SK-N-SH (cell line): ENCODE measurements at regions not wholly inside any gene's neighbourhood (a gene's known extent, or its start where the extent isn't known, plus 50 kb on each side); places are given as distances from the start of the nearest gene placed in this dataset.

ENCODE experiments used
- FOXJ3 ChIP-seq: sonication (generic); formaldehyde crosslinking; IDR thresholded peaks from 2 replicates; pipeline ENCODE4 v1.5.1; 2020; ENCODE audit warnings: mild to moderate bottlenecking, missing genetic modification reagents
- FOXM1 ChIP-seq: IDR thresholded peaks from 2 replicates; pipeline ENCODE4 v1.4.0; 2012; ENCODE audit warnings: low read depth, mild to moderate bottlenecking
- GABPA ChIP-seq: IDR thresholded peaks from 2 replicates; pipeline ENCODE4 v1.4.0; 2012; ENCODE audit warnings: low read depth, mild to moderate bottlenecking
- MXI1 ChIP-seq: IDR thresholded peaks from 2 replicates; pipeline ENCODE4 v1.6.1; 2012; ENCODE audit warnings: mild to moderate bottlenecking, low read depth, low read length, improper control_type of control experiment
- POLR2AphosphoS5 ChIP-seq: IDR thresholded peaks from 2 replicates; pipeline ENCODE4 v1.6.1; 2012; ENCODE audit warnings: low read depth, low read length
- RCOR1 ChIP-seq: fragments of 150-350 bp; IDR thresholded peaks from 2 replicates; pipeline ENCODE4 v1.6.1; 2017; ENCODE audit warnings: antibody characterized with exemption, low read length
- RFX5 ChIP-seq: IDR thresholded peaks from 2 replicates; pipeline ENCODE4 v1.6.1; 2012; ENCODE audit warnings: mild to moderate bottlenecking, improper control_type of control experiment, low read length
- SIN3A ChIP-seq: IDR thresholded peaks from 2 replicates; pipeline ENCODE4 v1.6.1; 2012; ENCODE audit warnings: low read depth, mild to moderate bottlenecking, low read length, moderate library complexity, borderline replicate concordance
- YY1 ChIP-seq: IDR thresholded peaks from 2 replicates; pipeline ENCODE4 v1.4.0; 2012; ENCODE audit warnings: low read depth, mild to moderate bottlenecking
- TF ChIP-seq, protein P1 (sequence below): fragments of 200-600 bp; sonication (generic); IDR thresholded peaks from 2 replicates; pipeline ENCODE4 v1.6.1; 2017; ENCODE audit warnings: antibody characterized with exemption, mild to moderate bottlenecking, moderate library complexity
- TF ChIP-seq, protein P2 (sequence below): IDR thresholded peaks from 2 replicates; pipeline ENCODE4 v1.6.1; 2012; ENCODE audit warnings: mild to moderate bottlenecking, low read depth, low read length, moderate library complexity
- TF ChIP-seq, protein P3 (sequence below): IDR thresholded peaks from 2 replicates; pipeline ENCODE4 v1.4.0; 2012; ENCODE audit warnings: low read depth, borderline replicate concordance
- TF ChIP-seq, protein P4 (sequence below): fragments of 150-350 bp; IDR thresholded peaks from 2 replicates; pipeline ENCODE4 v1.6.1; 2017; ENCODE audit warnings: antibody characterized with exemption, low read length, low read depth, borderline replicate concordance

DNA sequence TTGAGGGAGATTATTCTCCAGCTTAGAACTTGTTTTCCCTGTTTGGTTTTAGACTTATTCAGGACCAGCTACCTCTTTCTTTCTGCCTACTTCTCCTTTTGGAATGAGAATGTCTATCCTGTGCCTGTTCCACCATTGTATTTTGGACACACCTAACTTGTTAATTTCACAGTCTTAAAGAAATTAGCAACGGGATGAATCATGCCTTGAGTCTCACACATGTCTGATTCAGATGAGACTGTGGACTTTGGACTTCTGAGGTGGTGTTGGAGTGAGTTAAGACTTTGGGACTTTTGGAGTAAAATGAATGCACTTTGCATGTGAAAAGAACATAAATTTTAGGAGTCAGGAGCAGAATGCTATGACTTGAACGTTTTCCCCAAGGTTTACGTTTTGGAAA is 581.4 kb downstream of the CDH11 start:
- TF ChIP-seq SIN3A (no peak), YY1 (no peak), RFX5 (no peak), FOXJ3 (CRISPR knock-in tag) (no peak), FOXM1 (no peak), POLR2AphosphoS5 (no peak), MXI1 (no peak), RCOR1 (no peak), GABPA (no peak)
- TF ChIP-seq, protein P1, sequence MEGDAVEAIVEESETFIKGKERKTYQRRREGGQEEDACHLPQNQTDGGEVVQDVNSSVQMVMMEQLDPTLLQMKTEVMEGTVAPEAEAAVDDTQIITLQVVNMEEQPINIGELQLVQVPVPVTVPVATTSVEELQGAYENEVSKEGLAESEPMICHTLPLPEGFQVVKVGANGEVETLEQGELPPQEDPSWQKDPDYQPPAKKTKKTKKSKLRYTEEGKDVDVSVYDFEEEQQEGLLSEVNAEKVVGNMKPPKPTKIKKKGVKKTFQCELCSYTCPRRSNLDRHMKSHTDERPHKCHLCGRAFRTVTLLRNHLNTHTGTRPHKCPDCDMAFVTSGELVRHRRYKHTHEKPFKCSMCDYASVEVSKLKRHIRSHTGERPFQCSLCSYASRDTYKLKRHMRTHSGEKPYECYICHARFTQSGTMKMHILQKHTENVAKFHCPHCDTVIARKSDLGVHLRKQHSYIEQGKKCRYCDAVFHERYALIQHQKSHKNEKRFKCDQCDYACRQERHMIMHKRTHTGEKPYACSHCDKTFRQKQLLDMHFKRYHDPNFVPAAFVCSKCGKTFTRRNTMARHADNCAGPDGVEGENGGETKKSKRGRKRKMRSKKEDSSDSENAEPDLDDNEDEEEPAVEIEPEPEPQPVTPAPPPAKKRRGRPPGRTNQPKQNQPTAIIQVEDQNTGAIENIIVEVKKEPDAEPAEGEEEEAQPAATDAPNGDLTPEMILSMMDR = no peak
- TF ChIP-seq, protein P2, sequence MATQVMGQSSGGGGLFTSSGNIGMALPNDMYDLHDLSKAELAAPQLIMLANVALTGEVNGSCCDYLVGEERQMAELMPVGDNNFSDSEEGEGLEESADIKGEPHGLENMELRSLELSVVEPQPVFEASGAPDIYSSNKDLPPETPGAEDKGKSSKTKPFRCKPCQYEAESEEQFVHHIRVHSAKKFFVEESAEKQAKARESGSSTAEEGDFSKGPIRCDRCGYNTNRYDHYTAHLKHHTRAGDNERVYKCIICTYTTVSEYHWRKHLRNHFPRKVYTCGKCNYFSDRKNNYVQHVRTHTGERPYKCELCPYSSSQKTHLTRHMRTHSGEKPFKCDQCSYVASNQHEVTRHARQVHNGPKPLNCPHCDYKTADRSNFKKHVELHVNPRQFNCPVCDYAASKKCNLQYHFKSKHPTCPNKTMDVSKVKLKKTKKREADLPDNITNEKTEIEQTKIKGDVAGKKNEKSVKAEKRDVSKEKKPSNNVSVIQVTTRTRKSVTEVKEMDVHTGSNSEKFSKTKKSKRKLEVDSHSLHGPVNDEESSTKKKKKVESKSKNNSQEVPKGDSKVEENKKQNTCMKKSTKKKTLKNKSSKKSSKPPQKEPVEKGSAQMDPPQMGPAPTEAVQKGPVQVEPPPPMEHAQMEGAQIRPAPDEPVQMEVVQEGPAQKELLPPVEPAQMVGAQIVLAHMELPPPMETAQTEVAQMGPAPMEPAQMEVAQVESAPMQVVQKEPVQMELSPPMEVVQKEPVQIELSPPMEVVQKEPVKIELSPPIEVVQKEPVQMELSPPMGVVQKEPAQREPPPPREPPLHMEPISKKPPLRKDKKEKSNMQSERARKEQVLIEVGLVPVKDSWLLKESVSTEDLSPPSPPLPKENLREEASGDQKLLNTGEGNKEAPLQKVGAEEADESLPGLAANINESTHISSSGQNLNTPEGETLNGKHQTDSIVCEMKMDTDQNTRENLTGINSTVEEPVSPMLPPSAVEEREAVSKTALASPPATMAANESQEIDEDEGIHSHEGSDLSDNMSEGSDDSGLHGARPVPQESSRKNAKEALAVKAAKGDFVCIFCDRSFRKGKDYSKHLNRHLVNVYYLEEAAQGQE = no peak
- TF ChIP-seq, protein P3, sequence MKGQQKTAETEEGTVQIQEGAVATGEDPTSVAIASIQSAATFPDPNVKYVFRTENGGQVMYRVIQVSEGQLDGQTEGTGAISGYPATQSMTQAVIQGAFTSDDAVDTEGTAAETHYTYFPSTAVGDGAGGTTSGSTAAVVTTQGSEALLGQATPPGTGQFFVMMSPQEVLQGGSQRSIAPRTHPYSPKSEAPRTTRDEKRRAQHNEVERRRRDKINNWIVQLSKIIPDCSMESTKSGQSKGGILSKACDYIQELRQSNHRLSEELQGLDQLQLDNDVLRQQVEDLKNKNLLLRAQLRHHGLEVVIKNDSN = no peak
- TF ChIP-seq, protein P4, sequence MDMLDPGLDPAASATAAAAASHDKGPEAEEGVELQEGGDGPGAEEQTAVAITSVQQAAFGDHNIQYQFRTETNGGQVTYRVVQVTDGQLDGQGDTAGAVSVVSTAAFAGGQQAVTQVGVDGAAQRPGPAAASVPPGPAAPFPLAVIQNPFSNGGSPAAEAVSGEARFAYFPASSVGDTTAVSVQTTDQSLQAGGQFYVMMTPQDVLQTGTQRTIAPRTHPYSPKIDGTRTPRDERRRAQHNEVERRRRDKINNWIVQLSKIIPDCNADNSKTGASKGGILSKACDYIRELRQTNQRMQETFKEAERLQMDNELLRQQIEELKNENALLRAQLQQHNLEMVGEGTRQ = no peak
